ENCODE measurements at regions not wholly inside any gene's neighbourhood (a gene's known extent, or its start where the extent isn't known, plus 50 kb on each side); places are given as distances from the start of the nearest gene placed in this dataset.

- DNase-seq = no peak
Measured at GRCh38 chr1:239436286-239436685, 49.9 kb downstream of the CHRM3 start.

GRCh38 chr1:239437822-239438221, 51.5 kb downstream of the CHRM3 start:
- DNase-seq = no peak

- no peak for DNase-seq
Measured at GRCh38 chr1:239438891-239439290, 52.5 kb downstream of the CHRM3 start.

- DNase-seq = no peak
Measured at GRCh38 chr1:239443361-239443760, 57.0 kb downstream of the CHRM3 start.

GRCh38 chr1:239446611-239447010, 60.2 kb downstream of the CHRM3 start:
- no peak for DNase-seq

- DNase-seq = peak; percentile 17
Measured at GRCh38 chr1:239448911-239449310, 62.5 kb downstream of the CHRM3 start.

- no peak for DNase-seq
Measured at GRCh38 chr1:239455743-239456142, 69.4 kb downstream of the CHRM3 start.

- DNase-seq = no peak
Measured at GRCh38 chr1:239456788-239457187, 70.4 kb downstream of the CHRM3 start.

GRCh38 chr1:239457491-239458143, 71.2 kb downstream of the CHRM3 start:
- no peak for DNase-seq

- DNase-seq = no peak
Measured at GRCh38 chr1:239458144-239458500, 71.8 kb downstream of the CHRM3 start.

GRCh38 chr1:239467730-239468129, 81.4 kb downstream of the CHRM3 start:
- no peak for DNase-seq

GRCh38 chr1:239478069-239478468, 91.7 kb downstream of the CHRM3 start:
- no peak for DNase-seq

- DNase-seq = no peak
Measured at GRCh38 chr1:239483391-239483790, 97.0 kb downstream of the CHRM3 start.

GRCh38 chr1:239493811-239494414, 107.5 kb downstream of the CHRM3 start:
- no peak for DNase-seq

- DNase-seq = no peak
Measured at GRCh38 chr1:239505094-239505493, 118.7 kb downstream of the CHRM3 start.

GRCh38 chr1:239507826-239508225, 121.5 kb downstream of the CHRM3 start:
- no peak for DNase-seq

- DNase-seq = no peak
Measured at GRCh38 chr1:239511875-239512274, 125.5 kb downstream of the CHRM3 start.

GRCh38 chr1:239516579-239516978, 130.2 kb downstream of the CHRM3 start:
- DNase-seq = no peak

GRCh38 chr1:239526391-239526790, 140.0 kb downstream of the CHRM3 start:
- no peak for DNase-seq

GRCh38 chr1:239527051-239527693, 140.8 kb downstream of the CHRM3 start:
- no peak for DNase-seq

GRCh38 chr1:239536165-239536849, 149.9 kb downstream of the CHRM3 start:
- DNase-seq = no peak

GRCh38 chr1:239537795-239538194, 151.4 kb downstream of the CHRM3 start:
- no peak for DNase-seq

GRCh38 chr1:239538239-239538988, 152.0 kb downstream of the CHRM3 start:
- DNase-seq = no peak

Data from NCI-H69 (cell line).